OCI-LY7 (cell line): ENCODE measurements at regions not wholly inside any gene's neighbourhood (a gene's known extent, or its start where the extent isn't known, plus 50 kb on each side); places are given as distances from the start of the nearest gene placed in this dataset.

Source experiments
- BruUV-seq: library from RNA; stranded (reverse); fragments of 400-500 nt; replicated peaks from 2 replicates; lab custom pipeline; 2021; lab: Mats Ljungman, UMichigan
- CTCF ChIA-PET: fragments of 300-600 bp; sonication (Branson Sonifier 250); formaldehyde crosslinking; loops from one replicate; lab custom pipeline; 2022; ENCODE audit warnings: antibody characterized with exemption; ENCODE audit not compliant: unreplicated experiment; lab: Charles Lee
- POLR2A ChIA-PET: fragments of 300-600 bp; sonication (Branson Sonifier 250); formaldehyde crosslinking; loops from one replicate; lab custom pipeline; 2022; ENCODE audit warnings: antibody characterized with exemption; lab: Charles Lee
- DNase-seq: peaks from one replicate; pipeline ENCODE4 v3.0.0-alpha.2; 2015; ENCODE audit warnings: low spot score
- H2AFZ ChIP-seq: fragments of 200-600 bp; sonication (generic), shearing (Covaris generic); 2 replicates; pipeline ENCODE4 v1.6.1; 2014; ENCODE audit warnings: mild to moderate bottlenecking, antibody characterized with exemption, low read length, moderate library complexity
- H3K27ac ChIP-seq: fragments of 200-600 bp; sonication (generic); 2 replicates; pipeline ENCODE4 v1.5.1; 2014; ENCODE audit warnings: mixed run types, low read depth, mild to moderate bottlenecking, moderate library complexity, low read length, inconsistent platforms; ENCODE audit not compliant: poor library complexity, severe bottlenecking
- H3K36me3 ChIP-seq: fragments of 200-600 bp; sonication (generic); 2 replicates; pipeline ENCODE4 v1.6.1; 2014; ENCODE audit warnings: mild to moderate bottlenecking, antibody characterized with exemption, low read length, moderate library complexity, mixed read lengths; ENCODE audit not compliant: insufficient read depth
- H3K4me1 ChIP-seq: fragments of 200-600 bp; sonication (generic); 2 replicates; pipeline ENCODE4 v1.5.1; 2014; ENCODE audit warnings: mild to moderate bottlenecking, low read length; ENCODE audit not compliant: insufficient read depth, poor library complexity, severe bottlenecking
- H3K4me2 ChIP-seq: fragments of 200-600 bp; sonication (generic); 2 replicates; pipeline ENCODE4 v1.6.1; 2014; ENCODE audit warnings: mild to moderate bottlenecking, low read length
- H3K4me3 ChIP-seq: fragments of 200-600 bp; sonication (generic); 2 replicates; pipeline ENCODE4 v1.5.1; 2014; ENCODE audit warnings: mild to moderate bottlenecking, low read depth, low read length; ENCODE audit not compliant: poor library complexity, severe bottlenecking
- H3K79me2 ChIP-seq: fragments of 200-600 bp; sonication (generic); 2 replicates; pipeline ENCODE4 v1.6.1; 2016; ENCODE audit warnings: low read depth, mild to moderate bottlenecking, low read length, moderate library complexity, mixed read lengths; ENCODE audit not compliant: insufficient read depth
- H3K9me2 ChIP-seq: fragments of 200-600 bp; sonication (generic); 2 replicates; pipeline ENCODE4 v1.6.1; 2016; ENCODE audit warnings: mild to moderate bottlenecking, low read length, mixed read lengths; ENCODE audit not compliant: insufficient read depth
- H3K9me3 ChIP-seq: fragments of 200-600 bp; sonication (generic); 2 replicates; pipeline ENCODE4 v1.6.1; 2014; ENCODE audit warnings: mild to moderate bottlenecking, mixed run types, low read length, mixed read lengths
- H4K20me1 ChIP-seq: fragments of 200-600 bp; sonication (generic); 2 replicates; pipeline ENCODE4 v1.6.1; 2014; ENCODE audit warnings: mild to moderate bottlenecking, antibody characterized with exemption, low read length, moderate library complexity, mixed read lengths; ENCODE audit not compliant: insufficient read depth
- CTCF ChIP-seq: fragments of 200-600 bp; sonication (generic); conservative IDR thresholded peaks from 2 replicates; pipeline ENCODE4 v1.5.1; 2014; ENCODE audit warnings: mild to moderate bottlenecking, antibody characterized with exemption, low read length, moderate library complexity, mixed read lengths
- EZH2phosphoT487 ChIP-seq: fragments of 200-600 bp; sonication (generic); IDR thresholded peaks from 2 replicates; pipeline ENCODE4 v1.6.1; 2018; ENCODE audit warnings: low read depth, borderline replicate concordance, mild to moderate bottlenecking, mixed run types, antibody characterized with exemption, low read length, moderate library complexity, mixed read lengths
- intact Hi-C: fragments of 100-400 bp; cut with micrococcal nuclease; formaldehyde crosslinking; loops from one replicate; pipeline ENCODE4 v1.10.0; 2022; ENCODE audit not compliant: unreplicated experiment

GRCh38 chr5:162664846-162665245, 597.3 kb downstream of the GABRG2 start:
- CTCF ChIA-PET, result no interaction called here
- Histone ChIP-seq H2AFZ (no peak overlapping the region), H3K79me2 (no peaks in the 10 kb centered on the region), H3K27ac (no peak overlapping the region), H3K4me3 (no peak overlapping the region), H3K36me3 (no peaks in the 10 kb centered on the region), H3K4me2 (no peak overlapping the region), H4K20me1 (no peaks in the 10 kb centered on the region), H3K9me3 (no peaks in the 10 kb centered on the region), H3K9me2 (no peaks in the 10 kb centered on the region), H3K4me1 (no peaks in the 10 kb centered on the region)
- no TSS peak for BruUV-seq
- intact Hi-C loops, result no loop called here
- DNase-seq, result no peak
- POLR2A ChIA-PET, result no interaction called here
- TF ChIP-seq CTCF (no peak), EZH2phosphoT487 (no peak)

GRCh38 chr5:162668926-162669325, 601.4 kb downstream of the GABRG2 start:
- TF ChIP-seq EZH2phosphoT487 (no peak), CTCF (no peak)
- BruUV-seq, result no TSS peak

GRCh38 chr5:162672061-162672460, 604.5 kb downstream of the GABRG2 start:
- ChIA-PET CTCF (no interaction called here), POLR2A (interaction anchor here (0.7 to 1.3 kb wide), 2 partner anchors 13 to 27 kb away, joined by 3 to 4 read pairs; no protein-coding TSS in a partner anchor)
- Histone ChIP-seq H3K9me2 (no peaks in the 10 kb centered on the region), H3K4me2 (no peak overlapping the region), H3K27ac (no peak overlapping the region), H3K9me3 (no peaks in the 10 kb centered on the region), H2AFZ (no peak overlapping the region), H3K36me3 (no peaks in the 10 kb centered on the region), H3K4me1 (no peaks in the 10 kb centered on the region), H4K20me1 (no peaks in the 10 kb centered on the region), H3K4me3 (no peak overlapping the region), H3K79me2 (no peaks in the 10 kb centered on the region)
- DNase-seq, result no peak
- intact Hi-C loops, result no loop called here
- TF ChIP-seq CTCF, result no peak
- no peak for TF ChIP-seq EZH2phosphoT487
- no TSS peak for BruUV-seq

More at GRCh38 chr5:162668926-162669325, 601.4 kb downstream of the GABRG2 start:
- Histone ChIP-seq H3K79me2 (no peaks in the 10 kb centered on the region), H3K9me3 (no peaks in the 10 kb centered on the region), H3K27ac (no peak overlapping the region), H3K4me1 (no peaks in the 10 kb centered on the region), H3K9me2 (no peaks in the 10 kb centered on the region), H3K4me3 (no peak overlapping the region), H4K20me1 (no peaks in the 10 kb centered on the region), H3K4me2 (no peak overlapping the region), H3K36me3 (no peaks in the 10 kb centered on the region), H2AFZ (no peak overlapping the region)
- CTCF ChIA-PET, result no interaction called here
- intact Hi-C loops, result no loop called here
- POLR2A ChIA-PET, result no interaction called here
- DNase-seq, result no peak
